RWPE2 (cell line): ENCODE measurements at regions not wholly inside any gene's neighbourhood (a gene's known extent, or its start where the extent isn't known, plus 50 kb on each side); places are given as distances from the start of the nearest gene placed in this dataset.
"Not testable (repeated sequence)": the region's sequence is repeated elsewhere in the genome, so short reads cannot be mapped to it uniquely, and the experiment has no call there.

Experiments
- ATAC-seq: fragments of 200-7000 bp; cut with Tn5 transposase; 3 replicates; pipeline ENCODE4 v1.9.1; 2021; ENCODE audit warnings: low read depth
- DNase-seq: peaks from one replicate; pipeline ENCODE4 v3.0.0-alpha.2; 2020; ENCODE audit warnings: low spot score
- H3K27ac ChIP-seq: fragments of 450-650 bp; 2 replicates; pipeline ENCODE4 v1.5.1; 2017; ENCODE audit warnings: mild to moderate bottlenecking; ENCODE audit not compliant: poor library complexity, severe bottlenecking
- H3K27me3 ChIP-seq: fragments of 250-450 bp; sonication (Bioruptor Pico); 2 replicates; pipeline ENCODE4 v1.5.1; 2021; ENCODE audit warnings: mild to moderate bottlenecking, moderate library complexity; ENCODE audit not compliant: insufficient read depth, poor library complexity, severe bottlenecking
- H3K36me3 ChIP-seq: fragments of 250-450 bp; sonication (Bioruptor Pico); 2 replicates; pipeline ENCODE4 v1.5.1; 2020; ENCODE audit warnings: low read depth, mild to moderate bottlenecking, moderate library complexity
- H3K4me1 ChIP-seq: fragments of 250-450 bp; sonication (Bioruptor Pico); 2 replicates; pipeline ENCODE4 v1.5.1; 2021; ENCODE audit warnings: mild to moderate bottlenecking, moderate library complexity; ENCODE audit not compliant: insufficient read depth, poor library complexity, severe bottlenecking
- H3K4me3 ChIP-seq: fragments of 250-450 bp; sonication (Bioruptor Pico); 2 replicates; pipeline ENCODE4 v1.5.1; 2021; ENCODE audit warnings: mild to moderate bottlenecking, moderate library complexity; ENCODE audit not compliant: severe bottlenecking
- H3K9me3 ChIP-seq: fragments of 250-450 bp; sonication (Bioruptor Pico); 2 replicates; pipeline ENCODE4 v1.5.1; 2021; ENCODE audit warnings: mild to moderate bottlenecking, moderate library complexity; ENCODE audit not compliant: severe bottlenecking
- CTCF ChIP-seq: fragments of 450-650 bp; IDR thresholded peaks from one replicate; pipeline ENCODE4 v1.5.1; 2017; ENCODE audit warnings: mild to moderate bottlenecking, moderate library complexity; ENCODE audit not compliant: poor library complexity, severe bottlenecking

- Histone ChIP-seq H3K9me3 (no peaks in the 10 kb centered on the region), H3K4me1 (no peaks in the 10 kb centered on the region), H3K4me3 (no peak overlapping the region), H3K27me3 (no peaks in the 10 kb centered on the region), H3K27ac (no peak overlapping the region), H3K36me3 (no peaks in the 10 kb centered on the region)
- ATAC-seq, result no peak
- no peak for TF ChIP-seq CTCF
- no peak for DNase-seq
Measured at GRCh38 chr2:107136733-107137132, 250.8 kb upstream of the ST6GAL2 start.

GRCh38 chr2:107137706-107138105 is 251.7 kb upstream of the ST6GAL2 start:
- TF ChIP-seq CTCF, result no peak
- H3K27ac ChIP-seq, result no peak overlapping the region
- DNase-seq (no peak), ATAC-seq (no peak)
- no peaks in the 10 kb centered on the region for H3K27me3 ChIP-seq
- H3K4me3 ChIP-seq, result no peak overlapping the region
- no peaks in the 10 kb centered on the region for H3K9me3 ChIP-seq
- H3K36me3 ChIP-seq, result no peaks in the 10 kb centered on the region
- no peaks in the 10 kb centered on the region for H3K4me1 ChIP-seq

- H3K4me3 ChIP-seq, result no peak overlapping the region
- ATAC-seq, result no peak
Measured at GRCh38 chr2:107146181-107146580, 260.2 kb upstream of the ST6GAL2 start.

GRCh38 chr2:107146645-107147044 is 260.7 kb upstream of the ST6GAL2 start:
- DNase-seq, H3K9me3 ChIP-seq, H3K4me3 ChIP-seq, ATAC-seq, H3K4me1 ChIP-seq, H3K27ac ChIP-seq, H3K36me3 ChIP-seq, H3K27me3 ChIP-seq: not testable (repeated sequence)

More at GRCh38 chr2:107146181-107146580, 260.2 kb upstream of the ST6GAL2 start:
- no peak for TF ChIP-seq CTCF
- no peaks in the 10 kb centered on the region for H3K36me3 ChIP-seq
- H3K9me3 ChIP-seq, result no peaks in the 10 kb centered on the region
- no peak overlapping the region for H3K27ac ChIP-seq
- DNase-seq, result no peak
- H3K27me3 ChIP-seq, result peaks cover 5% of the 10 kb centered on the region
- no peaks in the 10 kb centered on the region for H3K4me1 ChIP-seq

GRCh38 chr2:107148055-107148454 is 262.1 kb upstream of the ST6GAL2 start:
- Histone ChIP-seq H3K27ac (no peak overlapping the region), H3K9me3 (no peaks in the 10 kb centered on the region), H3K27me3 (peaks cover 12% of the 10 kb centered on the region), H3K4me3 (no peak overlapping the region), H3K36me3 (no peaks in the 10 kb centered on the region), H3K4me1 (no peaks in the 10 kb centered on the region)
- DNase-seq (no peak), ATAC-seq (no peak)
- no peak for TF ChIP-seq CTCF
